NK-92 treated with Interleukin-12 subunit alpha and Interleukin-12 subunit beta, amount 100 ng/mL, for 24 hours (cell line): ENCODE measurements at regions not wholly inside any gene's neighbourhood (a gene's known extent, or its start where the extent isn't known, plus 50 kb on each side); places are given as distances from the start of the nearest gene placed in this dataset.
"Not testable (repeated sequence)": the region's sequence is repeated elsewhere in the genome, so short reads cannot be mapped to it uniquely, and the experiment has no call there.

Source experiments
- DNase-seq: peaks from one replicate; lab custom pipeline; 2025; lab: John Stamatoyannopoulos, UW

DNA sequence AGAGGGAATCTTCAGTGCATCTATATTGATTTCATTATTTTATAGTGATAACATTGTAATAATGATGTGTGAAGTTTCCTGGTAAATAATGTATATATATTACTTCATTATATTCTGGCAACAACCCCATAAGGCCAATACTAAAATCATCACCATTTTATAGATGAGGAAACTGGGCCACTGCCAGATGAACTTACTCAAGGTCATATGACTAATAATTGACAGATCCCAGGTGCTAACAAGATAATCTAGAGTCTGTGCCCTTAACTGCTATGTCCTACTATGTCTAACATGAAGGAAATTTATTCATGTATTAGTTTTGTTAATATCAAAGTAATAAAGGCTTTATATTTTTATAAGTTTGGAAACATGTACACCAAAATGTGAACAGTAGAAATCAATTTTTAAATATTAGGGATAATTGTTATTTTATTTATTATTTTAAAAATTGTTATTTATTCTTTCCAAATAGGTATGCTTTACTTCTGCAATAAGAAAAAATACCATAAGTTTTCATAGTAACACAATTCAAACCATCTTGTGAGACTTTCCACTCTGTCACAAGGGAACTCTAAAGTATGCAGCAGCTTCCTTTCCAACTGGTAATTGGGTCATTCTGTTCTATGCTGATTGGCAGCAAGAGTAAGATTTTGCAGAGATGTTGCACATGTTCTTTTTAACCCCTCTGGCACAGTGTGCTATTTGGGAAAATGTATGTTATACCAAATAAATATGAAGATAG lies 90.8 kb upstream of the CMC1 start:
- DNase-seq: no peak

GRCh38 chr3:28151207-28151550 lies 90.2 kb upstream of the CMC1 start:
- DNase-seq: no peak

- DNase-seq: no peak
These were observed 89.7 kb upstream of the CMC1 start for GRCh38 chr3:28151608-28152228.

DNA sequence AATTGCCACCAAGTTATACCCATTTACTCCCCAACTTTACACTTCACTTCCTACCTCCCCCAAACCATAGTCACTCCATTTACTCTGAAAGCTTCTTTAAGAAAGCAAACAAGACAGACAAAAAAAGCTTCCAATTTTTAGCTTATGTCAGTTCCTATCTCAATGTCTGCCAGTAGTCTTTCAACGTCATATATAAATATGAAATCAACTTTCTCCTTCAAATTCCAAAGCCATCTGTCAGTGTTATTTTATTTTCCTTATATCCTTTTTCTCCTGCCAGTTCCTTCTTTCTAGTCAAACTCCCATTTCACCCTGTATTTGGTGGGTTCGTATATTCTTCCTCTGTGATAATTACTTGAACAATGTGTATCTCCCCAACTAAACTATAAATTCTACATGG lies 85.8 kb upstream of the CMC1 start:
- no peak for DNase-seq

DNA sequence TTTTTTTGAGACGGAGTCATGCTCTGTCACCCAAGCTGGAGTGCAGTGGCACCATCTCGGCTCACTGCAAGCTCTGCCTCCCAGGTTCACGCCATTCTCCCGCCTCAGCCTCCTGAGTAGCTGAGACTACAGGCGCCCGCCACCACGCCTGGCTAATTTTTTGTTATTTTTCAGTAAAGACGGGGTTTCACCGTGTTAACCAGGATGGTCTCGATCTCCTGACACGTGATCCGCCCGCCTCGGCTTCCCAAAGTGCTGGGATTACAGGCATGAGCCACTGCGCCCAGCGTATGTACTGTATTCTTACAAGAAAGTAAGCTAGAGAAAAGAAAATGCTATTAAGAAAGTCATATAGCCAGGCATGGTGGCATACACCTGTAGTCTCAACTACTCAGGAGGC lies 84.8 kb upstream of the CMC1 start:
- DNase-seq: not testable (repeated sequence)

DNA sequence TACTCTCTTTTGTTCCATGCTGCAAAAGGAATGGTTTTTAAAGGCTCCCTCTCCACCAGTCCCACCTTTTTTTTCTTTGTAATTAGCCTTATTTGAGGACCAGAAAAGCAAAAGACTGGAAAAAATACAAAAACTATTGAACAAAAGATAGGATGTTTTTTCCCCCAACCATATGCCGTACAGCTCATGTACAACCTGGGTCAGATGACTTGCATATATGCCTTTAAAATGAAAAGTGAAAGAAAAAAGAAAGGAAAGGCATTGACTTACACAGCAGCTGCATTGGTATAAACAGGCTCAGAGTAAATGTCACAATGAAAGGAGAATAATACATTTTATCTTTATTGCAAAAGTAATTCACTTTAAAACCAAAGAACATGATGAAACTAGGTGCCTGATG lies 69.5 kb upstream of the CMC1 start:
- no peak for DNase-seq

DNA sequence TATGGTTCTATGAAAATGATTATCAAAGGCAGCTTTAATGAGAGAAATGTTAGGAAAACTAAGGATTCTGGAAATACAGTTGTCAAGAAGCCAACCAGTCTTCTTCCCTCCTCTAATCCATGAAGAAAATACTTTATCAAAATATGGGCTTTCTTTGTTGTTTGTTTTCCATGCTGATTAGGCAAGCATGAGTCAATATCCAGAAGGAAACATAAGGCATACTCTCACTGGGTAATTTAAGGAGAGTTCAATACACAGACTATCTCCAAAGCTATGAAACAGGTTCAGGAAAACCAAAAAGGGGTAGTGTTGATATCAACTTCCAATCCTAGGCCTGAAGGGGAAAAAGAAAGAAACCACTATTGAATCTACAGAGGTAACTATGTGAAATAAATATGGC lies 68.7 kb upstream of the CMC1 start:
- DNase-seq: no peak

DNA sequence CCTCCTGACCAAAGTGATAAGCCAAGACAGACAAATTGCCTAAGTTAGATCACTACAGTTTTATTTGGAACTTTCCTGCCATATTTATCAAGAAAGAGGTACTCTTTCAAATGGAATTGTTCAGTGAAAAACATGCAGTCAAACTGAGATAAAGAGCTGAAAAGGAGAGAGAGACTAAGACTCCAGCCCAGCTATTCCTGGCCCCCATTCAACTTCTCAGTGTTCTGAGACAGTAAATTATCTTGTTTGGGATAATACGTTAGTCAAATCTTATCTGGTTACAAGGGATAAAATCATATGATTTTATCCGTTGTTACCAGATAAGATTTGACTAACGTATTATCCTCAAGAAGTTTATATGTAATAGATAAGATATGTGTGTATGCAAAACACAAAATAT lies 67.6 kb upstream of the CMC1 start:
- no peak for DNase-seq

GRCh38 chr3:28186748-28187147 lies 54.7 kb upstream of the CMC1 start:
- no peak for DNase-seq

DNA sequence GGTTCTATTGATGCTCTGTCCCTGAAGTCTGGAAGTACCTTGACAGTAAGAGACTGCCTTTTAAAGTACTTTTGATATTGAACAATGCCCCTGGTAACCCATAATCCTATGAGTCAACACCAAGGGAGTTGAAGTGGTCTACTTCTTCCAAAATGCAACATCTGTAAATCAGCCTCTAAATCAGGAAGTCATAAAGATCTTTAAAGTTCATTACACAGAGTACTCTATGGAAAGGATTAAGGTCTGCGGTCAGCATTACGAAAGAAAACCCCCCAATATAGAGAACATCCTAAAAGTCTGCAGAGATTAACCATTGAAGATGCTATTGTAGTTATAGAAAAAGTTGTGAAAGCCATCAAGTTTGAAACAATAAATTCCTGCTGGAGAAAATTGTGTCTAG lies 52.7 kb upstream of the CMC1 start:
- no peak for DNase-seq

- DNase-seq: no peak
These were observed 50.1 kb upstream of the CMC1 start for GRCh38 chr3:28191363-28191762.
